ENCODE measurements at regions not wholly inside any gene's neighbourhood (a gene's known extent, or its start where the extent isn't known, plus 50 kb on each side); places are given as distances from the start of the nearest gene placed in this dataset.

DNA sequence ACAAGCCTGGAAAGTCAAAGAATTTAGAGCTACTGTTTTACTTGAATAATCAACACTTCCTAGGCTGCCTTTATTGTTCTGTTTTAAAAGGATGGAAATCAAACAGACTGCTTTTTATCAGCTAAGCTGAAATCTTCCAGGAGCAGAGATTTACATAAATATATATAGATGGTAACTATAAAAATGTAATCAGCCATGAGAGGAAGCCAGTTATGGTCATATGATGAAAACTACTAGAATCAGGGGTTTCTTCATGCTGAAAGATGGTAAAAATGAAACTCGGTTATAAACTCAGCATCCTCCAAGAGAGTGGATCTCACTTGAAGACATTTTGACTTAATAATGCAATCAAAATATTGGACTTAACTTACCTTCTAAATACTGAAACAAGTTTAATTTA lies 413.0 kb downstream of the GXYLT1 start:
- no peaks in the 10 kb centered on the region for H3K9me3 Mint-ChIP-seq
- no peak overlapping the region for H3K4me3 Mint-ChIP-seq
- no peaks in the 10 kb centered on the region for H3K4me1 Mint-ChIP-seq
- DNase-seq (no peak), ATAC-seq (no peak)
- H3K27me3 Mint-ChIP-seq: no peaks in the 10 kb centered on the region
- no peak overlapping the region for H3K27ac Mint-ChIP-seq

DNA sequence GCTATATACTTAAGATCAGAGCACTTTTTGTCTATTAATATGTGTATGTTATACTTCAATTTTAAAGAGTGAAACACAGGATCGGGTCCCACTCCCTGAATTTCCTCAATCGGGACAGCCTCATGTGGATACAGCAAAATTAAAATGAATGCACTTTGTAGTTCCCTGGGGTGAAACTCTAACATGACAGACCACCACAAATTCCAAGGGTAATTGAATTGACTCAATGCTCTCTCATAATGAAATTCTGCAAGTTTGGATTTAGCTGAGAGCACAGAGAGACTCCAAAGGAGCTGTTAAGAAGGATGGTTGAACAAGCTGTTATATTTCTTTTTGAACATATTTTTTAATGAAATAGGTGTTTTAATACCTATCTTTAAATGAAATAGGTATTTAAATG lies 413.6 kb downstream of the GXYLT1 start:
- no peaks in the 10 kb centered on the region for H3K4me1 Mint-ChIP-seq
- H3K4me3 Mint-ChIP-seq: no peak overlapping the region
- no peak for DNase-seq
- no peaks in the 10 kb centered on the region for H3K9me3 Mint-ChIP-seq
- H3K27me3 Mint-ChIP-seq: no peaks in the 10 kb centered on the region
- ATAC-seq: no peak
- no peak overlapping the region for H3K27ac Mint-ChIP-seq

DNA sequence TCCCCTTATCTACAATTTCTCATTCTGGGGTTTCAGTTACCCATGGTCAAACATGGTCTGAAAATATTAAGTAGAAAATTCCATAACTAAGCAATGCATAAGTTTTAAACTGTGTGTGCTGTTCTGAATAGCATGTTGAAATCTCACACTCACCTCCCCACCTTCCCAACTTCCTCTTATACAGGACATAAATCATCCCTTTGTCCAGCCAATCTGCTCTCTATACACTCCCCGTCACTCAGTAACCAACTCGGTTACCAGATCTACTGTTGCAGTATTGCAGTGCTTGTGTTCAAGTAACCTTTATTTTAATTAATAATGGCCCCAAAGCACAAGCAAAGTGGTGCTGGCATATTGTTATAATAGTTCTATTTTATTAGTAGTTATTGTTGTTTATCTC lies 420.5 kb downstream of the GXYLT1 start:
- Mint-ChIP-seq H3K27me3 (no peaks in the 10 kb centered on the region), H3K4me1 (no peaks in the 10 kb centered on the region), H3K9me3 (no peaks in the 10 kb centered on the region), H3K27ac (no peak overlapping the region), H3K4me3 (no peak overlapping the region)
- DNase-seq (no peak), ATAC-seq (no peak)

DNA sequence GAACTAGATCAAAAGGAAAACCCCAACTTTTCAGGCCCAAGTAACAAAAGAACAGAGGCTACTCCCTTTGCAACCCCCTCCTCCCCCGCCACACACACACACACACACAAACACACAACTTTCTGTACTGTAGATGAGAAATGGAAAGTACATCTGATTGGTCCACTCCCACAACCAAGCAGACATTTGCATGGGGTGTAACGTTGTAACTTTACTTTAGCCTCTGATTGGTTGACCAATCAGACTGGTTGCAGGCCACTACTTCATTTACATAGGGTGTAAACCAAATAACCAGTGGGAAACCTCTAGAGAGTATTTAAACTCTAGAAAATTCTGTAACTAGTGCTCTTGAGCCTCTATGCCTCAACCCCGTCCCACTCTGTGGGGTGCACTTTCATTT lies 425.5 kb downstream of the GXYLT1 start:
- no peaks in the 10 kb centered on the region for H3K9me3 Mint-ChIP-seq
- DNase-seq (no peak), ATAC-seq (no peak)
- no peak overlapping the region for H3K4me3 Mint-ChIP-seq
- H3K27ac Mint-ChIP-seq: no peak overlapping the region
- no peaks in the 10 kb centered on the region for H3K4me1 Mint-ChIP-seq
- H3K27me3 Mint-ChIP-seq: no peaks in the 10 kb centered on the region

DNA sequence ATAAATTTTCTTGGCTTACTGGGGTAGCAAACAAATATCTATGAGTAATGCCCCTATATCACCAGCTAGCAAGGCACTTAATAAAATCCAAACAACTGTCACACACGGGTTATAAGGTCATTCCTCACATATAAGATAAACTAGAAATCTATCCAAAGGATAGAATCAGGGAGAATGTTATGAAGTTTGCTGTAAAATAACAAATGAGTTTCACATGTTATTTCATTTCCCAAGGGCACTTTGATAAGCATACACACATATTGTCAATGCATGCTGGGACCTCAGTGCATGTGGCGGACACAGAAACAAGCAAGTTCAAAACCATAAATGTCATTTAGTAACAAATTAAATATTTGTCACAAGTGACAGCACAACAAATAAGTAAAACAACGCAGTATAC lies 429.4 kb downstream of the GXYLT1 start:
- no peak for ATAC-seq
- no peak overlapping the region for H3K27ac Mint-ChIP-seq
- no peaks in the 10 kb centered on the region for H3K27me3 Mint-ChIP-seq
- H3K4me1 Mint-ChIP-seq: no peaks in the 10 kb centered on the region
- no peak for DNase-seq
- no peak overlapping the region for H3K4me3 Mint-ChIP-seq
- H3K9me3 Mint-ChIP-seq: no peaks in the 10 kb centered on the region

DNA sequence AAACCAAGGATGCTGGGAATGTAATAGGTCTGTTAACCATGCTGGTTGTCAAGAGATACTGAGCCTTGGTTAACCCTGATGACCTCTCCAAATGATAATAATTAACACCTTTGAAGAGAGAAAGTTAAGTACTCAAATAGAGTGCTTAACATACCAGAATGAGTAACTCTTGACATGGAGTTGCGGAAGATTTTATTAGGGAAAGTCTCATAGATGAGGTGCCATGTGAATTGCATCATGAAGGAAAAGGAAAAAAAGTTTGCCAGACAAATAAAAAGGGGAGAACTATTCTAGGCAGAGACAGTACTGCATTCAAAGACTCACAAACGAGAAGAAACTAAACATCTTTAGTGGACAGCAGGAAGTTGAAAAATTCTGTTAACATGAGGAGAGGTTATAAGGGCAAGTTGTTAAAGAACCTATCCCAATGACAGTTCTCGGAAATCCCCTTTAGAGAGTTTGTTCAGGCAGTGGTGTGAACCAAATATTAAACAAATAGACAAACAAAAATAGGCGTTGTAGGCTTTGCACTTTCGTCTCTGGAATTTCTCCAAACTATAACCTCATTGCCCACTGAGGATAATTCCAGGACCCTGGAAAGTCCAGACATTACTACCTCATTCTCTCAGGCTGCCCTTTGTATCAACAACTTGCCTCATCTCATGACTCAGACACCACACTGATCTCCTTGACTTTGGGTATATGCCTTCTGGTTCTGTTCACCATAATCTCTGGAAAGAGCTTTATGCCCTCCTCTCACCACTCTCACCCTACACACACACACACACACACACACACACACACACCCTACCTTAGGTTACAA lies 435.0 kb downstream of the GXYLT1 start:
- Mint-ChIP-seq H3K9me3 (peaks cover 0 to 4% of the 10 kb centered on the region in 2 donors), H3K27ac (no peak overlapping the region), H3K4me3 (no peak overlapping the region), H3K27me3 (no peaks in the 10 kb centered on the region), H3K4me1 (no peaks in the 10 kb centered on the region)
- no peak for ATAC-seq
- DNase-seq: no peak

DNA sequence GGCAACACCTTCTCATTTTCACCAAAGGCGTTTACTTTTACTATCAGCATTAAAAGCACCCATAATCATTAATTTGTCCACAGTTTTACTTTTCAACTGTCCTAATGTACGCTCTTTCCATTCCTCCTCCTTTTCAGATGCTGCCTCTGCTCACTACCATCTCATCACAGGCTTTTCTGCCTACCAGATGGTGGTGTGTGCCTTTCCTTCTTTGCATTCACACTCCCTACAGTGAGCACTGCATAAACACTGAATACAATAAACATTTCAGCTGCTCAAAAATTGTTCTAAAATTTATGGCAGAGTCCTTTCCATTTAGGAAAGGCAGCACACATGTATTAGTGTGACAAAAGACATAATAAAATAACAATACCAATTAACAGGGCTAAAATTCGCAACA lies 435.7 kb downstream of the GXYLT1 start:
- no peak for ATAC-seq
- Mint-ChIP-seq H3K27ac (no peak overlapping the region), H3K4me1 (no peaks in the 10 kb centered on the region), H3K4me3 (no peak overlapping the region), H3K9me3 (peaks cover 0 to 4% of the 10 kb centered on the region in 2 donors), H3K27me3 (peaks cover 1% of the 10 kb centered on the region)
- DNase-seq: no peak

DNA sequence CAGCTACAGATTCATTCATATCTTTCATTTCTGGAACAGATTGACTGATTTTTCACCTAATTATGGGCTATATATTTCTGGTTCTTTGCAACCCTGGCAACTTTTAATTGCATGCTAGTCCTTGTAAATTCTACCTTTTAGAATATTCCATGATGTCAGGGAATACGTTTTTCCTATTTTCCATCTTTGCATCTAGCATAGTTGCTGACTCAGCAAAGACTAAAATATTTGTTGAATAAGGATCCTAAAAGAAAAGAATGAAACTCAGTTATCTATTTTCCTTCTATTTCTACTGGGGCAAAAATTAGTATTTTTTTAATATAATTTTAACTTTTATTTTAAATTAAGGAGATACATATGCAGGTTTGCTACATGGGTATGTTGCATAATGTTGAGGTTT lies 438.3 kb downstream of the GXYLT1 start:
- H3K27ac Mint-ChIP-seq: no peak overlapping the region
- no peak for DNase-seq
- peaks cover 6% of the 10 kb centered on the region for H3K27me3 Mint-ChIP-seq
- H3K4me1 Mint-ChIP-seq: no peaks in the 10 kb centered on the region
- no peak overlapping the region for H3K4me3 Mint-ChIP-seq
- no peak for ATAC-seq
- peaks cover 0 to 4% of the 10 kb centered on the region in 2 donors for H3K9me3 Mint-ChIP-seq

DNA sequence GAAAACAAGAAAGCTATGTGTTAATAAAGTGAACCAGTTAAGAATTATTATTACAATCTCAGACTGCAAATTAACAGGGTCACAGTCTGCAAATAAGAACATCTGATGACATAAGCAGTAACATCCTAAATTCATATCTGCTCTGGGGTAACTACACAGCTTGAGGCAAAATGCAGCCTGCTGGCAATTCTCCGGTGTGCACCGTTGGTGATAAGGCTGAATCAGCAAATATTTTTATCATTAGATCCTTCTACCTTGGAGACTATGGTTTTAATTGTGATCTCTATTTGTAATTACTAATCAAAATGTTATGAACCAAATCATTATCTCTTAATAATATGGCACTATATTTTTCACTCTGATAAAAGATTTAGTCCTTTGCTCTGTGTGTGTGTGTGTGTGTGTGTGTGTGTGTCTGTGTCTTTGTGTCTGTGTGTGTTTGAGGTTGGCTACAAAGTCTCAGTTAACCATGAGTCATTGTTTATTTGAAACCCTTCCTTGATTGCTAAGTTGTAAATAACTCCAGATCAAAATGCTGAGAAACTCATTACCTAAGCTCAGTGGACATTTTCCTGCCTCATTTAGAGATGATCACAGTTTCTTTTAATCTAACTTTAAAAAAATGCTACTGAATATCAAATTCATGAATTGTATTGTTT lies 442.6 kb downstream of the GXYLT1 start:
- Mint-ChIP-seq H3K27ac (no peak overlapping the region), H3K9me3 (peaks cover 0 to 4% of the 10 kb centered on the region in 2 donors), H3K4me3 (no peak overlapping the region), H3K4me1 (no peaks in the 10 kb centered on the region), H3K27me3 (peaks cover 6% of the 10 kb centered on the region)
- DNase-seq (no peak), ATAC-seq (no peak)

DNA sequence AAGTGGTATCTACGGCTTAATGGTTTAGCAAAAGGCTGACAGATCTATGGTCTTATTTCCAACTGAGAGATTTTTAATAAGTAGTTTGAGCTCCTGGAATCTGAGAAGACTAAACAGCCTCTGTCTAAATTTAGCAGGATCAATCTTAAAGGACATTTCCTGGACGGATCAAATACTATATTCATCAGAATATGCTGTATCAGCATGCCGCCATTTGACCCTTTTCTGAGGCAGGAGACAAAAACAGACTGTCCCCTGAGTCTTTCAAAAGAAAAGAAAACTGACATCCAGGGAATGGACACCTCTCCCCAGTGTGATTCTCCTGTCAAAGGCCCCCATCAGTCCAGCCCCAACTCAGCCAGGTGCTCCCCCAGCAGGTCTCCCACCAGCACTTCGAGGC lies 443.7 kb downstream of the GXYLT1 start:
- no peaks in the 10 kb centered on the region for H3K4me1 Mint-ChIP-seq
- ATAC-seq (no peak), DNase-seq (no peak)
- no peak overlapping the region for H3K27ac Mint-ChIP-seq
- no peak overlapping the region for H3K4me3 Mint-ChIP-seq
- H3K27me3 Mint-ChIP-seq: peaks cover 6% of the 10 kb centered on the region
- H3K9me3 Mint-ChIP-seq: peaks cover 0 to 1% of the 10 kb centered on the region in 2 donors

DNA sequence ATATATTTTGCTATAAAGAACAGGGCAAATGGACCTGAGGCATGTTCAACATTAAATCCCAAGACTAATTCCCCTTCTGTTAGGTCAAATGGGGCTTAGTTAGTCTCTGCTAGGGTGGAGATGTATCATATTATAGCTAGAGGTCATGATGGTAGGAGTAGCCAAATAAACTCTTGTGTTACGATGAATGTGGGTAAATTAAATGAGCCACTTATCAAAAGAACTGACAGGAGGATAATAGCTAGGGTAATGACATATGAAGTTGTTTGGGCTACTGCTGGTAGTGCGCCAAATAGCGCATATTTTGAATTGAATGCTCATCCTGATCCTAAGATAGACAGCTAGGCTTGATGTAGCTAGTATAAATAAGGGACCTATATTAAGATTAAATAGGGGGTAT lies 445.0 kb downstream of the GXYLT1 start:
- Mint-ChIP-seq H3K9me3 (no peaks in the 10 kb centered on the region), H3K4me1 (no peaks in the 10 kb centered on the region), H3K27ac (no peak overlapping the region), H3K4me3 (no peak overlapping the region), H3K27me3 (peaks cover 6% of the 10 kb centered on the region)
- DNase-seq (no peak), ATAC-seq (no peak)

DNA sequence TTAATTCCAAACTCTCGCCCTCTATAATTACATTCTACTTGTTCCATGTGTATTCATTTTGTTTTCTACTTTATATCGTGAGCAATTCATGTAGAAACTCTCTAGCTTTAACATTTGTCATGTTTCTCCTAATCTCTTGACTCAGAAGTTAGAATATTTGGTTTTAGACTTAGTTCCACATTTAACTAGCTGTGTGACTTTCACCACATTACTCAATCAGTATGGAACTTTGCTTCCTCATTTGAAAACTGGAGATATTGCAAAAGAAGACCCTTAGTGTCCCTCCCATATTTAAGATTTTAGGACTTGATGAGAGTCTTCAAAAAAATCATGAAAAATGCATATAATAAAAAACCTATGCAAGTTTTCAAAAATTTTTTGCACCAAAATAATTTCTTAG lies 447.5 kb downstream of the GXYLT1 start:
- no peaks in the 10 kb centered on the region for H3K27me3 Mint-ChIP-seq
- no peak overlapping the region for H3K4me3 Mint-ChIP-seq
- H3K4me1 Mint-ChIP-seq: no peaks in the 10 kb centered on the region
- DNase-seq (no peak), ATAC-seq (no peak)
- no peak overlapping the region for H3K27ac Mint-ChIP-seq
- no peaks in the 10 kb centered on the region for H3K9me3 Mint-ChIP-seq

DNA sequence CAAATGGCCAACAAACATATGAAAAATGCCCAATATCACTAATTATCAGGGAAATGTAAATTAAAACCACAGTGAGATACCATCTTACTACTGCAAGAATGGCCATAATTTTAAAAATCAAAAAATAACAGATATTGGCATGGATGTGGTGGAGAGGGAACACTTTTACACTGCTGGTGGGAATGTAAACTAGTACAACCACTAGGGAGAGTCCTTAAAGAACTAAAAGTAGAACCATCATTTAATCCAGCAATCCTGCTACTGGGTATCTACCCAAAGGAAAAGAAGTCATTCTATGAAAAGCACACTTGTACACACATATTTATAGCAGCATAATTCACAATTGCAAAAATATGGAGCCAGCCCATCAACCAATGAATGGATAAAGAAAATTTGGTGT lies 459.7 kb downstream of the GXYLT1 start:
- H3K4me1 Mint-ChIP-seq: no peaks in the 10 kb centered on the region
- DNase-seq (no peak), ATAC-seq (no peak)
- no peak overlapping the region for H3K4me3 Mint-ChIP-seq
- H3K27ac Mint-ChIP-seq: no peak overlapping the region
- no peaks in the 10 kb centered on the region for H3K27me3 Mint-ChIP-seq
- no peaks in the 10 kb centered on the region for H3K9me3 Mint-ChIP-seq

DNA sequence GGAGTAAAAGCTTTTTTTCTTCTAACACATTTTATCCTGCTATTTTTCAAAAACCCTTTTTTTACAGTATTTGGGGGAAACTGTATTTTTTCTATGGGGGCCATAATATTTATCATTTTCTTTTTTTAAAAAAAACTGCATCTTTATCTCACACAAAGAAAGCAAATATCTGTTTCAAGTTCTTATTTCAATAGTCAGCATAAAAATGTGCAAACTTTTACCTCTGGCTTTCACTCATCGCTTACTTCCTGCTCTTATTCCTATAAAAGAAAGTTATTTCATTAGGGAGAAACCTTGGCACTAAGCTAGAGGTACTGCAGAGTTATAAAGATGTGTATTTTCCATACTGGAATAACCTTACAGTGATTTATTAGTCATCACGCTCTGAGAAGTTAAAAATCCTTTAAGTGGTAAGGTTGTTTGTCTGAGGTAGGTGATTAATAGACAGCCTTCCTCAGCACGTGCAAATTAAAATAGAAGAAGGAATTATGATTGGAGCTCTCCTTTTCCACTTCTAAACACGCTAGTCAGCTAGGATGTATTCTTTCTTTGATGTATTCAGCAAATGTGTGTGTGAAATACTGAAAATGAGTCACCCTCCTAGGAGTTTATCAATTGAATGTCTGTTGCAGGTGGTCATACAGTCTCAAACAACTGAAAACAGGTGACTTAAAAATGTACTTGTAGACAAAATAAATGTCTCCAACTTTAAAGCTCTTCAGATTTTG lies 461.0 kb downstream of the GXYLT1 start:
- Mint-ChIP-seq H3K9me3 (peaks cover 0 to 1% of the 10 kb centered on the region in 2 donors), H3K4me3 (no peak overlapping the region), H3K27ac (no peak overlapping the region), H3K27me3 (no peaks in the 10 kb centered on the region), H3K4me1 (no peaks in the 10 kb centered on the region)
- ATAC-seq (no peak), DNase-seq (no peak)

DNA sequence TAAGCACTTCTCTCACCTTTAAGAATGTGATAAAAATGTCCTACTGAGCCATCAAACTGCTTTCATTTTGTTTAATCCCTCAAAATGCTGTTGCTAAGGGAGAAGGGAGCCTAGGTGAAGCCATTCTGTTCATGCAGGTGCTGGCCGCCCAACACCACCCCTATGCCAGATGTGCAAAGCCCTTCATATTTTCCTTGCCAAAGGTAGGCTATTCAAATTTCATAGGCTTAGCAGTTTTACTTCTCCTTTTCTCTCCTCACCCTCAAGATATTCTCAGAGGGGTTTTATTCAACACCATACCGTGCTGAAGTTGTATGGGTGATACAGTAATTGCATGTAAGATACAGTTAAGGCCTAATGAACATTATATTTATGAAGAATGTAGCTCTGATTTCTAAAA lies 461.7 kb downstream of the GXYLT1 start:
- Mint-ChIP-seq H3K4me3 (no peak overlapping the region), H3K27me3 (no peaks in the 10 kb centered on the region), H3K4me1 (no peaks in the 10 kb centered on the region), H3K9me3 (peaks cover 0 to 5% of the 10 kb centered on the region in 2 donors), H3K27ac (no peak overlapping the region)
- DNase-seq (no peak), ATAC-seq (no peak)

DNA sequence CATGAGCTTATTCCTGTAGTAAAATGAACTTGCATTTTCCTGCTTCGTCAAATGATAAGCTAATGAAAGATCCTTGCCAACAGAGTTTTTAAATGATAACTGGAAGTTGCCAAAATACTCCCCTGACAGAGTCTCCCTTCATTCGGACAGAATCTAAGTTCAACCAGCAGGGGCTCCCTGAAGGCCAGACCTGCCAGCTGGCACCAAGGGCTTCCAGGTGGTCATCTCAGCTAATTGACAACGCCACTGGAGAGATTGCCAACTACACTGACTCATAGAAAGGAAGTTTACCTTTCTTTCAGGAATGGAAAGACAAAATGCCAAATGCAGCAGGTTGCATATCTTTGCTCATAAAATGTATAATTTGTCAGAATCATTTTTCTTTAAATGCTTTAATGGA lies 462.8 kb downstream of the GXYLT1 start:
- Mint-ChIP-seq H3K27ac (no peak overlapping the region), H3K27me3 (no peaks in the 10 kb centered on the region), H3K4me1 (no peaks in the 10 kb centered on the region), H3K9me3 (peaks cover 0 to 5% of the 10 kb centered on the region in 2 donors), H3K4me3 (no peak overlapping the region)
- no peak for DNase-seq
- ATAC-seq: no peak
